GM23338 (cell line): ENCODE measurements at regions not wholly inside any gene's neighbourhood (a gene's known extent, or its start where the extent isn't known, plus 50 kb on each side); places are given as distances from the start of the nearest gene placed in this dataset. TPM values are rescaled to one million over a fixed set of nuclear protein-coding genes. Genes with fewer than 3 reads are reported as not detected.

ENCODE experiments used
- ATAC-seq: fragments of 200-7000 bp; cut with Tn5 transposase; 3 replicates; pipeline ENCODE4 v1.9.1; 2020
- DNase-seq: peaks from one replicate; pipeline ENCODE4 v3.0.0-alpha.2; 2015; ENCODE audit warnings: low spot score
- H2AFZ ChIP-seq: fragments of 200-600 bp; sonication (generic); 2 replicates; pipeline ENCODE4 v1.8.0; 2016; ENCODE audit warnings: antibody characterized with exemption, mild to moderate bottlenecking, moderate library complexity
- H3F3A ChIP-seq: fragments of 200-600 bp; sonication (generic); replicated peaks from 2 replicates; pipeline ENCODE4 v1.8.0; 2017; ENCODE audit warnings: antibody characterized with exemption, mixed run types, low read depth
- H3K27ac ChIP-seq: fragments of 200-600 bp; sonication (generic); 2 replicates; pipeline ENCODE4 v1.6.1; 2016; ENCODE audit warnings: low read depth
- H3K27me3 ChIP-seq: fragments of 200-600 bp; sonication (generic); 2 replicates; pipeline ENCODE4 v1.8.0; 2016; ENCODE audit warnings: mild to moderate bottlenecking, mixed run types, moderate library complexity; ENCODE audit not compliant: insufficient read depth
- H3K36me3 ChIP-seq: fragments of 200-600 bp; sonication (generic); 2 replicates; pipeline ENCODE4 v1.8.0; 2016; ENCODE audit warnings: mild to moderate bottlenecking; ENCODE audit not compliant: insufficient read depth
- H3K4me1 ChIP-seq: fragments of 200-600 bp; sonication (generic); 2 replicates; pipeline ENCODE4 v1.8.0; 2016; ENCODE audit warnings: mild to moderate bottlenecking, moderate library complexity; ENCODE audit not compliant: insufficient read depth
- H3K4me2 ChIP-seq: fragments of 200-600 bp; sonication (generic); 2 replicates; pipeline ENCODE4 v1.7.1; 2017; ENCODE audit warnings: mixed run types
- H3K4me3 ChIP-seq: fragments of 200-600 bp; sonication (generic); 2 replicates; pipeline ENCODE4 v1.6.1; 2016; ENCODE audit warnings: mixed run types
- H3K79me2 ChIP-seq: fragments of 200-600 bp; sonication (generic); replicated peaks from 2 replicates; pipeline ENCODE4 v1.8.0; 2017; ENCODE audit warnings: mild to moderate bottlenecking; ENCODE audit not compliant: insufficient read depth
- H3K9me2 ChIP-seq: fragments of 200-600 bp; sonication (generic); 2 replicates; pipeline ENCODE4 v1.8.0; 2017; ENCODE audit not compliant: insufficient read depth
- H4K20me1 ChIP-seq: fragments of 200-600 bp; sonication (generic); replicated peaks from 2 replicates; pipeline ENCODE4 v1.8.0; 2017; ENCODE audit warnings: mild to moderate bottlenecking; ENCODE audit not compliant: insufficient read depth
- H3K27ac Mint-ChIP-seq: 2 replicates; pipeline ENCODE4 v1.8.0; 2020; ENCODE audit warnings: inconsistent platforms, mild to moderate bottlenecking, moderate library complexity, mixed read lengths
- H3K27me3 Mint-ChIP-seq: 3 replicates; pipeline ENCODE4 v1.8.0; 2022; ENCODE audit warnings: low read depth, mild to moderate bottlenecking, moderate library complexity, mixed read lengths, inconsistent platforms; ENCODE audit not compliant: insufficient read depth, poor library complexity
- H3K36me3 Mint-ChIP-seq: 3 replicates; pipeline ENCODE4 v1.8.0; 2021; ENCODE audit warnings: low read depth, mild to moderate bottlenecking, inconsistent platforms, moderate library complexity, mixed read lengths
- H3K4me1 Mint-ChIP-seq: 3 replicates; pipeline ENCODE4 v1.8.0; 2020; ENCODE audit warnings: mild to moderate bottlenecking, inconsistent platforms, mixed read lengths
- H3K4me3 Mint-ChIP-seq: 3 replicates; pipeline ENCODE4 v1.8.0; 2021; ENCODE audit warnings: moderate library complexity, mild to moderate bottlenecking, inconsistent platforms, mixed read lengths
- H3K9me3 Mint-ChIP-seq: 3 replicates; pipeline ENCODE4 v1.8.0; 2020; ENCODE audit warnings: moderate library complexity, mild to moderate bottlenecking, inconsistent platforms, mixed read lengths
- ETS1 ChIP-seq: IDR thresholded peaks from 2 replicates; pipeline ENCODE4 v1.6.1; 2016; ENCODE audit warnings: antibody characterized with exemption
- EZH2 ChIP-seq: fragments of 200-600 bp; sonication (generic); IDR thresholded peaks from one replicate; pipeline ENCODE4 v1.8.0; 2017; ENCODE audit warnings: antibody characterized with exemption, mild to moderate bottlenecking, low read depth; ENCODE audit not compliant: unreplicated experiment
- POLR2AphosphoS5 ChIP-seq: IDR thresholded peaks from 2 replicates; pipeline ENCODE4 v1.6.1; 2016; ENCODE audit warnings: antibody characterized with exemption, low read depth
- REST ChIP-seq: IDR thresholded peaks from one replicate; pipeline ENCODE4 v1.6.1; 2018; ENCODE audit warnings: antibody characterized with exemption; ENCODE audit not compliant: unreplicated experiment
- ZNF462 ChIP-seq: fragments of 250-450 bp; sonication (Bioruptor Pico); IDR thresholded peaks from 2 replicates; pipeline ENCODE4 v1.5.0; 2020; ENCODE audit warnings: mild to moderate bottlenecking, moderate library complexity
- small RNA-seq: library from RNA; depleted of rRNA; stranded (forward); fragments of <200 nt; gene quantifications from one replicate; pipeline ENCODE3, GENCODE V24; 2014; ENCODE audit warnings: low replicate concordance

- H3K4me1 Mint-ChIP-seq = peaks cover 2% of the 10 kb centered on the region; the same call in 1 of the 3 replicates
- Histone ChIP-seq H3K9me2 (no peaks in the 10 kb centered on the region), H4K20me1 (no peaks in the 10 kb centered on the region), H3K36me3 (no peaks in the 10 kb centered on the region), H2AFZ (no peak overlapping the region), H3K4me1 (no peaks in the 10 kb centered on the region), H3K4me2 (no peak overlapping the region), H3K4me3 (no peak overlapping the region), H3K79me2 (no peaks in the 10 kb centered on the region), H3K27me3 (no peaks in the 10 kb centered on the region), H3K27ac (no peak overlapping the region), H3F3A (no peaks in the 10 kb centered on the region)
- no peak for DNase-seq
- TF ChIP-seq ZNF462 (CRISPR knock-in tag) (no peak), EZH2 (no peak), ETS1 (no peak), REST (no peak), POLR2AphosphoS5 (no peak)
- H3K27me3 Mint-ChIP-seq = no peaks in the 10 kb centered on the region
- ATAC-seq = no peak
- peaks cover 7% of the 10 kb centered on the region for H3K9me3 Mint-ChIP-seq
- no peaks in the 10 kb centered on the region; the same call in 2 of the 3 replicates for H3K36me3 Mint-ChIP-seq
- H3K27ac Mint-ChIP-seq = no peak overlapping the region
- H3K4me3 Mint-ChIP-seq = no peak overlapping the region
Observed at GRCh38 chr5:9681706-9682105, 51.6 kb upstream of the TAS2R1 start.

Small RNAs in the stretch of these regions (small RNA-seq; reads per million reads assigned to genes)
- gene AC034229.5 = not detected
- not detected for gene AC034229.6
- not detected for gene AC091905.3
- gene AC091905.4 = not detected
- gene RNA5SP177 = not detected
